ENCODE measurements at regions not wholly inside any gene's neighbourhood (a gene's known extent, or its start where the extent isn't known, plus 50 kb on each side); places are given as distances from the start of the nearest gene placed in this dataset.
"Not testable (repeated sequence)": the region's sequence is repeated elsewhere in the genome, so short reads cannot be mapped to it uniquely, and the experiment has no call there.

DNA sequence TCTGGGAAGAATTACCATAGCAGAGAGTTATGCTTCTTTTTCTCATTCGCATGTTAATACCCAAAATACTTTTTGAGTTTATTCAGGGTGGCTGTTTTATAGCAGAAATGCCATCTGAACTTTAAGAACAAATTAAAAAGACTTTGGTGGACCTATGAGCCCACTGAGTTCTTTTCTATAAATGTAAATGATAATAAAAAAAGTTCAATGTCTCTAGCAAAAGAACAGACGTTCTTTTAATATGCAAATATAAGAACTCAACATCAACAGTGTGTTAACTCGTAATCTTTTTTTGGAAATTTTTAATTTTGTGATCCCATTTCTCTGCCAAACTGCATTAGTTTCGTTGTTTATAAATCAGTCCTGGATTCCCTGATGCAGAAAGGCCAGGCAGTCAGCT, 1283.0 kb upstream of the NUDT12 start:
- Histone ChIP-seq H3K4me3 (ENCODE audit: low read depth in 1 of 2, low read length in 1 of 2) (no peak overlapping the region), H3K9me3 (no peaks in the 10 kb centered on the region), H3K4me1 (ENCODE audit: control insufficient read depth in 1 of 2, insufficient read depth in 1 of 2, low read depth in 1 of 2, low read length in 1 of 2) (no peaks in the 10 kb centered on the region), H3K27me3 (no peaks in the 10 kb centered on the region), H3K27ac (no peak overlapping the region), H3K36me3 (no peaks in the 10 kb centered on the region)
- TF ChIP-seq, protein P1, sequence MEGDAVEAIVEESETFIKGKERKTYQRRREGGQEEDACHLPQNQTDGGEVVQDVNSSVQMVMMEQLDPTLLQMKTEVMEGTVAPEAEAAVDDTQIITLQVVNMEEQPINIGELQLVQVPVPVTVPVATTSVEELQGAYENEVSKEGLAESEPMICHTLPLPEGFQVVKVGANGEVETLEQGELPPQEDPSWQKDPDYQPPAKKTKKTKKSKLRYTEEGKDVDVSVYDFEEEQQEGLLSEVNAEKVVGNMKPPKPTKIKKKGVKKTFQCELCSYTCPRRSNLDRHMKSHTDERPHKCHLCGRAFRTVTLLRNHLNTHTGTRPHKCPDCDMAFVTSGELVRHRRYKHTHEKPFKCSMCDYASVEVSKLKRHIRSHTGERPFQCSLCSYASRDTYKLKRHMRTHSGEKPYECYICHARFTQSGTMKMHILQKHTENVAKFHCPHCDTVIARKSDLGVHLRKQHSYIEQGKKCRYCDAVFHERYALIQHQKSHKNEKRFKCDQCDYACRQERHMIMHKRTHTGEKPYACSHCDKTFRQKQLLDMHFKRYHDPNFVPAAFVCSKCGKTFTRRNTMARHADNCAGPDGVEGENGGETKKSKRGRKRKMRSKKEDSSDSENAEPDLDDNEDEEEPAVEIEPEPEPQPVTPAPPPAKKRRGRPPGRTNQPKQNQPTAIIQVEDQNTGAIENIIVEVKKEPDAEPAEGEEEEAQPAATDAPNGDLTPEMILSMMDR (IDR thresholded peaks at IDR 0.05): no peak

DNA sequence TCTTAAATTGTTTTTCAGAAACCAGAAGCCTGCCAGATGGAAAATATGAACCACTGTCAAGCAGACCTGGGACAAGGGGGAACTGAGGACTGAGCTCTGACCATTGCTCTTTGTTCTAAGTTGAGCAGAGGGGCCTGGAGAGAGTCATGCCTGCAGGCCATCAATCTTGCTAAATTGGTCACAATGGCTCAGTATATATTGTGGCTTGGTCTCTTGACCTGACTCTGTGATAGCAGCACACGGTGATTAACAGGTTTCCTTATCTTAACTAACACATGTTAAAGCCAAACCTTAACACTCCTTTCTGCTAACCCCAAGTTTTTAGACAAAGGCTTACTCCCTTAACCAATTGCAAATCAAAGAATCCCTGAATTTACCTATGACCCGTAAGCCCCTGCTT, 1281.2 kb upstream of the NUDT12 start:
- H3K27ac ChIP-seq: no peak overlapping the region
- TF ChIP-seq, protein P1 (IDR thresholded peaks at IDR 0.05): no peak
- no peaks in the 10 kb centered on the region for H3K9me3 ChIP-seq
- no peaks in the 10 kb centered on the region for H3K4me1 ChIP-seq (ENCODE audit: control insufficient read depth in 1 of 2, insufficient read depth in 1 of 2, low read depth in 1 of 2, low read length in 1 of 2)
- H3K27me3 ChIP-seq: no peaks in the 10 kb centered on the region
- no peak overlapping the region for H3K4me3 ChIP-seq (ENCODE audit: low read depth in 1 of 2, low read length in 1 of 2)
- no peaks in the 10 kb centered on the region for H3K36me3 ChIP-seq

DNA sequence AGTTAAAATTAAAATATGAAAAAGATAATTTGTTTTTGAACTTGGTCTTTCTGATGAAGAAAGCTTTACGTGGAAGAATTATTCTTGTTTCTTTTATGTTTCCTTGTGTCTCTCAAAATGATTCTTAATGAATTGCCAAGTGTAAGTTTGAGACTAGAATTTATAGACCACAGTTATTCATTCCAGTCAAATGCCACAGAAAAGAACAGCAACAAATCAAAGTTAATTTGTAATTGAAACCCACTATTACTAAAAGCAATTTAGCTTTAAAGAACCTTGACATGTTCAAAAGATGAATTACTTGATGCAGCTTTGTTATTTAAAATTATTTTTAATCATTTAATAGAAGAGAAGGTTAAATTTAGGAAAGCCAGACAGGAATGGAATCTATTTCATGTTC, 1277.7 kb upstream of the NUDT12 start:
- no peaks in the 10 kb centered on the region for H3K36me3 ChIP-seq
- TF ChIP-seq, protein P1 (IDR thresholded peaks at IDR 0.05): no peak
- no peaks in the 10 kb centered on the region for H3K4me1 ChIP-seq (ENCODE audit: control insufficient read depth in 1 of 2, insufficient read depth in 1 of 2, low read depth in 1 of 2, low read length in 1 of 2)
- no peaks in the 10 kb centered on the region for H3K27me3 ChIP-seq
- H3K9me3 ChIP-seq: no peaks in the 10 kb centered on the region
- H3K27ac ChIP-seq: no peak overlapping the region
- no peak overlapping the region for H3K4me3 ChIP-seq (ENCODE audit: low read depth in 1 of 2, low read length in 1 of 2)

- not testable (repeated sequence) for H3K4me3 ChIP-seq (ENCODE audit: low read depth in 1 of 2, low read length in 1 of 2); H3K9me3 ChIP-seq; H3K36me3 ChIP-seq; H3K4me1 ChIP-seq (ENCODE audit: control insufficient read depth in 1 of 2, insufficient read depth in 1 of 2, low read depth in 1 of 2, low read length in 1 of 2); H3K27me3 ChIP-seq; H3K27ac ChIP-seq
These were observed 1268.9 kb upstream of the NUDT12 start for GRCh38 chr5:104831515-104831914.

- no peaks in the 10 kb centered on the region for H3K27me3 ChIP-seq
- TF ChIP-seq, protein P1 (IDR thresholded peaks at IDR 0.05): no peak
- no peaks in the 10 kb centered on the region for H3K36me3 ChIP-seq
- no peak overlapping the region for H3K4me3 ChIP-seq (ENCODE audit: low read depth in 1 of 2, low read length in 1 of 2)
- no peaks in the 10 kb centered on the region for H3K4me1 ChIP-seq (ENCODE audit: control insufficient read depth in 1 of 2, insufficient read depth in 1 of 2, low read depth in 1 of 2, low read length in 1 of 2)
- H3K27ac ChIP-seq: no peak overlapping the region
- H3K9me3 ChIP-seq: no peaks in the 10 kb centered on the region
These were observed 1259.0 kb upstream of the NUDT12 start for GRCh38 chr5:104821606-104822005.

- Histone ChIP-seq H3K4me3 (ENCODE audit: low read depth in 1 of 2, low read length in 1 of 2) (no peak overlapping the region), H3K4me1 (ENCODE audit: control insufficient read depth in 1 of 2, insufficient read depth in 1 of 2, low read depth in 1 of 2, low read length in 1 of 2) (no peaks in the 10 kb centered on the region), H3K9me3 (no peaks in the 10 kb centered on the region), H3K36me3 (no peaks in the 10 kb centered on the region), H3K27ac (no peak overlapping the region), H3K27me3 (no peaks in the 10 kb centered on the region)
- TF ChIP-seq, protein P1 (IDR thresholded peaks at IDR 0.05): no peak
These were observed 1254.5 kb upstream of the NUDT12 start for GRCh38 chr5:104817127-104817526.

Data from neutrophil (primary cell).